ENCODE measurements at regions not wholly inside any gene's neighbourhood (a gene's known extent, or its start where the extent isn't known, plus 50 kb on each side); places are given as distances from the start of the nearest gene placed in this dataset.
"Not testable (repeated sequence)": the region's sequence is repeated elsewhere in the genome, so short reads cannot be mapped to it uniquely, and the experiment has no call there.

DNA sequence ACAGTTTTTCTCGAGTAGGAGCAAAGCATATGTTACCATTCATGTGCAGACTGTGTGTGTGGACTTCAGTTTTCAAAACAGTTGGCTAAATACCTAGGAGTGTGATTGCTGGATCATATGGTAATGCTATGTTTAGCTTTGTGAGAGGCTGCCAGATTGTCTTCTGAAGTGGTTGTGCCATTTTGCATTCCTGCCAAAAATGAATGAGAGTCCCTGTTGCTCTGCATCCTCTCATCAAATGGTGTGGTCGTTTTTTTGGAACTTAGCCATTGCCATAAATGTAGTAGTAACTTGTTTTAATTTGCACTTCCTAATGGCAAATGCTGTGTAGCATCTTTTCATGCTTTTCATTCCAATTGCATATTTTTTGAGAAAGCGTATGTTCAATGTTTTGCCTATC lies 77.2 kb upstream of the NDN start:
- Histone ChIP-seq H3K27ac (ENCODE audit: low read depth, low read length) (no peak overlapping the region), H3K4me3 (ENCODE audit: low read length in 2 of 2) (no peak overlapping the region), H3K36me3 (ENCODE audit: insufficient read depth, low read length) (no peaks in the 10 kb centered on the region), H3K27me3 (ENCODE audit: insufficient read depth, low read length) (no peaks in the 10 kb centered on the region), H3K9me3 (ENCODE audit: control insufficient read depth in 1 of 2, low read length in 2 of 2) (no peaks in the 10 kb centered on the region), H3K4me1 (ENCODE audit: insufficient read depth, low read length) (no peaks in the 10 kb centered on the region)
- no peak overlapping the region for H3K27ac Mint-ChIP-seq
- no peaks in the 10 kb centered on the region for H3K27me3 Mint-ChIP-seq
- H3K4me1 Mint-ChIP-seq: no peaks in the 10 kb centered on the region
- ChIA-PET POLR2A (ENCODE audit: partially characterized antibody) (no interaction called here), CTCF (ENCODE audit: partially characterized antibody) (no interaction called here)
- peaks cover 0 to 37% (median 18%) of the 10 kb centered on the region in 8 donors for H3K9me3 Mint-ChIP-seq
- no peak for DNase-seq
- intact Hi-C loops (cut with micrococcal nuclease): no loop called here
- peaks cover 0 to 2% of the 10 kb centered on the region in 2 donors for H3K36me3 Mint-ChIP-seq
- no peak overlapping the region for H3K4me3 Mint-ChIP-seq

DNA sequence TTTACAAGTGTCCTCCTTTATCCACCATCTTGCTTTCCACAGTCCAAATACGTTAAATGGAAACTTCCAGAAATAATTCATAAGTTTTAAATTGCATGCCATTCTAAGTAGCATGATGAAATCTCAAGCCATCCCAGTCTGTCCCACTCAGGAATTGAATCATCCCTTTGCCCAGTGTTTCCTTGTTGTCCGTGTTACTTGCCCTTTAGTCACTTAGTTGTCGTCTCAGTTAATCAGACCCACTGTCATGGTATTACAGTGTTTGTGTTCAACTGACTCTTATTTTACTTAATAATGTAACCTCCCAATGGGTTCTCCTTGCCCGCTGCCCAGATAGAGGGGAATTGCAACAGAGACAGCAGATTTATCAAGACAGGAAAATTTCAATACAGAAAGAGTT lies 77.6 kb upstream of the NDN start:
- Histone ChIP-seq H3K4me3 (ENCODE audit: low read length in 2 of 2) (no peak overlapping the region), H3K4me1 (ENCODE audit: insufficient read depth, low read length) (no peaks in the 10 kb centered on the region), H3K36me3 (ENCODE audit: insufficient read depth, low read length) (no peaks in the 10 kb centered on the region), H3K27me3 (ENCODE audit: insufficient read depth, low read length) (no peaks in the 10 kb centered on the region), H3K9me3 (ENCODE audit: control insufficient read depth in 1 of 2, low read length in 2 of 2) (no peaks in the 10 kb centered on the region), H3K27ac (ENCODE audit: low read depth, low read length) (no peak overlapping the region)
- intact Hi-C loops (cut with micrococcal nuclease): no loop called here
- Mint-ChIP-seq H3K27ac (no peak overlapping the region), H3K36me3 (peaks cover 0 to 2% of the 10 kb centered on the region in 2 donors), H3K4me3 (no peak overlapping the region), H3K4me1 (no peaks in the 10 kb centered on the region), H3K9me3 (peaks cover 0 to 36% (median 18%) of the 10 kb centered on the region in 8 donors), H3K27me3 (no peaks in the 10 kb centered on the region)
- POLR2A ChIA-PET (ENCODE audit: partially characterized antibody): no interaction called here
- no peak for DNase-seq
- CTCF ChIA-PET (ENCODE audit: partially characterized antibody): no interaction called here

DNA sequence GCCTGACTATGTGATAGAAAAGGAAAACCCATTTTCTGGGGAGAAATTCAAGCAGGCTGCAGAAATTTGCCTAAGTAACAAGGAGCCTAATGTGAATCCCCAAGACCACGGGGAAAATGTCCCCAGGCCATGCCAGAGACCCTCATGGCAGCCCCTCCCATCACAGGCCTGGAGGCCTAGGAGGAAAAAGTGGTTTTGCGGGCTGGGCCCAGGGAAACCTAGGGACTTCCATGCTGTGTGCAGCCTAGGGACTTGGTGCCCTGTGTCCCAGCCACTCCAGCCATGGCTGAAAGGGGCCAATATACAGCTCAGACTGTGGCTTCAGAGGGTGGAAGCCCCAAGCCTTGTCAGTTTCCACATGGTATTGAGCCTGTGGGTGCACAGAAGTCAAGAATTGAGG lies 79.7 kb upstream of the NDN start:
- H3K27ac Mint-ChIP-seq; H3K4me1 Mint-ChIP-seq; POLR2A ChIA-PET (ENCODE audit: partially characterized antibody): not testable (repeated sequence)

DNA sequence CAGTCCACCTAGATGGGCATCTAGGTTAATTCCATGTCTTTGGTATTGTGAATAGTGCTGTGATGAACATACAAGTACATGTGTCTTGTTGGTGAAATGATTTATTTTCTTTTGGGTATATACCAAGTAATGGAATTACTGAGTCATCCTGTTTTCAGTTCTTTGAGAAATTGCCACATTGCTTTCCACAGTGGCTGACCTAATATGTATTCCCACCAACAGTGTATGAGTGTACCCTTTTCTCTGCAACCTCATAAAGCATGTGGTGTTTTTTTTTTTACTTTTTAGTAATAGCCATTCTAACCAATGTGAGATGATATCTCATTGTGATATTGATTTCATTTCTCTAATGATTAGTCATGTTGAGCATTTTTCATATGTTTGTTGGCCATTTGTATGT lies 86.0 kb upstream of the NDN start:
- no peak overlapping the region for H3K4me3 Mint-ChIP-seq
- Histone ChIP-seq H3K4me3 (ENCODE audit: low read length in 2 of 2) (no peak overlapping the region), H3K27ac (ENCODE audit: low read depth, low read length) (no peak overlapping the region), H3K36me3 (ENCODE audit: insufficient read depth, low read length) (no peaks in the 10 kb centered on the region), H3K4me1 (ENCODE audit: insufficient read depth, low read length) (no peaks in the 10 kb centered on the region), H3K27me3 (ENCODE audit: insufficient read depth, low read length) (no peaks in the 10 kb centered on the region), H3K9me3 (ENCODE audit: control insufficient read depth in 1 of 2, low read length in 2 of 2) (no peaks in the 10 kb centered on the region)
- intact Hi-C loops (cut with micrococcal nuclease): no loop called here
- no peaks in the 10 kb centered on the region for H3K27me3 Mint-ChIP-seq
- no peak for DNase-seq
- CTCF ChIA-PET (ENCODE audit: partially characterized antibody): no interaction called here
- no peaks in the 10 kb centered on the region for H3K4me1 Mint-ChIP-seq
- POLR2A ChIA-PET (ENCODE audit: partially characterized antibody): no interaction called here
- H3K36me3 Mint-ChIP-seq: no peaks in the 10 kb centered on the region
- H3K9me3 Mint-ChIP-seq: peaks cover 7 to 20% (median 13%) of the 10 kb centered on the region in 8 donors
- no peak overlapping the region for H3K27ac Mint-ChIP-seq

More for the DNA sequence above, 79.7 kb upstream of the NDN start:
- intact Hi-C loops (cut with micrococcal nuclease); H3K4me3 ChIP-seq (ENCODE audit: low read length in 2 of 2); H3K9me3 ChIP-seq (ENCODE audit: control insufficient read depth in 1 of 2, low read length in 2 of 2); DNase-seq; H3K27me3 ChIP-seq (ENCODE audit: insufficient read depth, low read length); H3K4me1 ChIP-seq (ENCODE audit: insufficient read depth, low read length); CTCF ChIA-PET (ENCODE audit: partially characterized antibody); H3K27ac ChIP-seq (ENCODE audit: low read depth, low read length); H3K36me3 Mint-ChIP-seq; H3K36me3 ChIP-seq (ENCODE audit: insufficient read depth, low read length); H3K4me3 Mint-ChIP-seq; H3K27me3 Mint-ChIP-seq: not testable (repeated sequence)
- H3K9me3 Mint-ChIP-seq: peaks cover 3 to 34% (median 21%) of the 10 kb centered on the region in 8 donors

DNA sequence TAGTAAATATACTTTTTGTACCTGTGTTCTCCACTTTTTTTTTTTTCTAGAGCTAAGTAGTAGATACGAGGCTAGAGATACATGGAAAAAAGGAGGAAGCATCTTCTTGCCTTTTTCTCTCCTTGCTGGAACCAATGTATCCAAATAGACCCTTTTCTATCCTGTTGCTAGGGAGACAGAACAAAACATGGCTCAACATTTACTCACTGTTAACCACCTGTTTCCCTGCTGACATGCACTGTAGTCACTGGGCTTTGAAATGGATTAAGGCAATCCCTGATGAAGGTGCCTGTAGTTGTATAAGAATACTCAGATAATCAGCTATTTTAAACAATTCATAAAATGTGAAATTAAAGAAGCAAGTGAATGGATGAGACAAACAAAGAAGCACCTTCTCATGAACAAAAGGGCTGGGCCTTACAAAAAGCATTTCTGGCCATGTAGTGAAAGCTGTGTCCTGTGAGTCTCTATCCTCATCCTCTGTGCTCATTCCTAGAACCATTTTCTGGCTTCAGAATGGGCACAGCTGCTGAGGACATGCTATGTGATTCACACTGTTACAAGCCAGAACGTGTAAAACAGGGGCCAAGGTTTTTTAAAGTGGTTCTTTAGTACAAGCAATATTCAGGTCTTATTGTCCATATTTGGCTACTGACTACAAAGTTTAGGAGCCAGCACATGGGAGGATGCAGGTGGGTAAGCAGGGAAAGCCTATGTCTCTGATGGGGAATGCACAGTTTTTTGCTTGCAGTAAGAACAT lies 100.4 kb upstream of the NDN start:
- DNase-seq: no peak
- no peak overlapping the region for H3K27ac Mint-ChIP-seq
- H3K4me1 Mint-ChIP-seq: no peaks in the 10 kb centered on the region
- Histone ChIP-seq H3K27ac (ENCODE audit: low read depth, low read length) (no peak overlapping the region), H3K27me3 (ENCODE audit: insufficient read depth, low read length) (no peaks in the 10 kb centered on the region), H3K4me1 (ENCODE audit: insufficient read depth, low read length) (no peaks in the 10 kb centered on the region), H3K36me3 (ENCODE audit: insufficient read depth, low read length) (no peaks in the 10 kb centered on the region), H3K9me3 (ENCODE audit: control insufficient read depth in 1 of 2, low read length in 2 of 2) (no peaks in the 10 kb centered on the region), H3K4me3 (ENCODE audit: low read length in 2 of 2) (no peak overlapping the region)
- intact Hi-C loops (cut with micrococcal nuclease): no loop called here
- ChIA-PET POLR2A (ENCODE audit: partially characterized antibody) (no interaction called here), CTCF (ENCODE audit: partially characterized antibody) (no interaction called here)
- no peaks in the 10 kb centered on the region for H3K27me3 Mint-ChIP-seq
- peaks cover 6 to 22% (median 8%) of the 10 kb centered on the region in 8 donors for H3K9me3 Mint-ChIP-seq
- H3K36me3 Mint-ChIP-seq: no peaks in the 10 kb centered on the region
- no peak overlapping the region for H3K4me3 Mint-ChIP-seq

DNA sequence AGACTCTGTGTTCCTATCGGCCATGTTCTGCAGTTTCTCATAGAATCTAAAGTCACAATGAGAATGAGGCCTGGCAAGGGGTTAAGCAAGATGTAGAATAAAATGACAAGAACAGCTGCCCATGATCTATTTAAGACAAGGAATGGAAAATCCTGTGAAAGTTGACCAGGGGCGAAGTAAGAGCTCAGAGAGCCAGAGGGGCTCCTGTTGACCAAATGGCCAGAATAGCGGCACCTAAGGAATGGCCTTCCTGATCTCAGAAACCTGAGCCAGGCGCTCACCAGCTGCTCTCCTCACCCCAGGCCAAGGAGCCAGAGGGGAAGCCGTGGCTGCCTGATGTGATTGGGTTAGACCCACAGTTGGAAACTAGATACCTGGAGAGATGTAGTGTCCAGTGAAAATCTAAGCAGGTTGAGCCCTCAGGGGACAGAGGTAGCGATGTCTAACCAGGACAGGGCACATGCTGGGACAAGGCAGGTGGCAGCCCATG lies 106.1 kb upstream of the NDN start:
- H3K27me3 Mint-ChIP-seq: no peaks in the 10 kb centered on the region

DNA sequence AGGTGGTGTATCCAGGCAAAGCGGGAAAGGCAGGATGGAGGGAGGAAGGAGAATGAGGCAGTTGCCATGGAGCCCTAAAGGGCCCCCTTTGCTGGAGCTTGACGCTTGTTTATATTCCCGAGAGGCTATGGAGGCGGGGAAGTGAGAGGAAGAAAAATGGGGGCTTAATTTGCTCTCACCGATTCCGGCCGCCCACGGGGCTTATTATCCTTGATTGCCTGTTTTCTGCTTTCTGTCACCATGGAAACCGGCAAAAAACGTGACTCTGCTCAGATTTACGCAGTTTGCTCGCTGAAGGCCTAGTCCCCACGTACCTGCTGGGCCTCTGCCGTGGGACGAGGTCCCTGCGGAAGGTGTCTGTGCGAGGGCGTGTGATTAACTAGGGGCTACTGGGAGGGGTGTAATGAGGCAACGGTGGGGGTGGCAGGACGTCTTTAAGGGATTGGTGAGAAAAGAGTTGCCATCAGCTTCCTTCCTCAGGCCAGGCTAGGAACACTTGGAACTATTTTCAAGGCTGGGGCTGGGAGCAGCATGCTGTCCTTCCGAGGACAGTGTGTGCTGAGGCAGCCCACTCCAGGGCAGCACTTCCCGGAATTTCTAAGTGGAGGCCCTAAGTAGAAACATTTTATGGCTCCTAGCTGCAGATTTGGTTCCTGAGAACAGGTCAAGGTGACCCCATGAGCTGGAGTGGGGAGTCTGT lies 110.8 kb upstream of the NDN start:
- Histone ChIP-seq H3K9me3 (ENCODE audit: control insufficient read depth in 1 of 2, low read length in 2 of 2) (no peaks in the 10 kb centered on the region), H3K4me3 (ENCODE audit: low read length in 2 of 2) (no peak overlapping the region), H3K27me3 (ENCODE audit: insufficient read depth, low read length) (no peaks in the 10 kb centered on the region), H3K27ac (ENCODE audit: low read depth, low read length) (no peak overlapping the region), H3K4me1 (ENCODE audit: insufficient read depth, low read length) (no peaks in the 10 kb centered on the region), H3K36me3 (ENCODE audit: insufficient read depth, low read length) (no peaks in the 10 kb centered on the region)
- no peaks in the 10 kb centered on the region for H3K36me3 Mint-ChIP-seq
- intact Hi-C loops (cut with micrococcal nuclease): no loop called here
- H3K4me1 Mint-ChIP-seq: no peaks in the 10 kb centered on the region
- peaks cover 2 to 31% (median 11%) of the 10 kb centered on the region in 8 donors for H3K9me3 Mint-ChIP-seq
- ChIA-PET CTCF (ENCODE audit: partially characterized antibody) (no interaction called here), POLR2A (ENCODE audit: partially characterized antibody) (no interaction called here)
- H3K27ac Mint-ChIP-seq: peak overlapping the region in 1 of 7 donors; percentile 18
- no peak overlapping the region for H3K4me3 Mint-ChIP-seq
- H3K27me3 Mint-ChIP-seq: no peaks in the 10 kb centered on the region
- no peak for DNase-seq

More for the DNA sequence above, 106.1 kb upstream of the NDN start:
- Histone ChIP-seq H3K4me1 (ENCODE audit: insufficient read depth, low read length) (no peaks in the 10 kb centered on the region), H3K36me3 (ENCODE audit: insufficient read depth, low read length) (no peaks in the 10 kb centered on the region), H3K4me3 (ENCODE audit: low read length in 2 of 2) (no peak overlapping the region), H3K27me3 (ENCODE audit: insufficient read depth, low read length) (no peaks in the 10 kb centered on the region), H3K9me3 (ENCODE audit: control insufficient read depth in 1 of 2, low read length in 2 of 2) (no peaks in the 10 kb centered on the region), H3K27ac (ENCODE audit: low read depth, low read length) (no peak overlapping the region)
- H3K36me3 Mint-ChIP-seq: no peaks in the 10 kb centered on the region
- no peaks in the 10 kb centered on the region for H3K4me1 Mint-ChIP-seq
- intact Hi-C loops (cut with micrococcal nuclease): no loop called here
- ChIA-PET POLR2A (ENCODE audit: partially characterized antibody) (no interaction called here), CTCF (ENCODE audit: partially characterized antibody) (no interaction called here)
- H3K4me3 Mint-ChIP-seq: no peak overlapping the region
- no peak for DNase-seq
- H3K27ac Mint-ChIP-seq: no peak overlapping the region
- H3K9me3 Mint-ChIP-seq: peaks cover 3 to 17% (median 9%) of the 10 kb centered on the region in 8 donors

Data from CD4-positive, alpha-beta memory T cell (primary cell).